GM12878 (cell line): ENCODE measurements at regions not wholly inside any gene's neighbourhood (a gene's known extent, or its start where the extent isn't known, plus 50 kb on each side); places are given as distances from the start of the nearest gene placed in this dataset.

Source experiments
- ATAC-seq: fragments of 200-7000 bp; cut with Tn5 transposase; 3 replicates; pipeline ENCODE4 v1.9.1; 2020; ENCODE audit warnings: mild to moderate bottlenecking, moderate library complexity
- BruUV-seq: library from RNA; stranded (reverse); fragments of 400-500 nt; replicated peaks from 2 replicates; lab custom pipeline; 2021; lab: Mats Ljungman, UMichigan
- CTCF ChIA-PET: fragments of 300-600 bp; sonication (Branson Sonifier 250); formaldehyde crosslinking; extraction: SDS; loops from one replicate; lab custom pipeline; 2021; ENCODE audit warnings: inconsistent platforms; lab: Yijun Ruan, JAX
- POLR2A ChIA-PET: fragments of 350-600 bp; formaldehyde crosslinking; extraction: SDS; loops from one replicate; lab custom pipeline; 2021; ENCODE audit warnings: inconsistent platforms; lab: Charles Lee
- RAD21 ChIA-PET: fragments of 300-600 bp; sonication (Branson Sonifier 250); formaldehyde crosslinking; loops from one replicate; lab custom pipeline; 2023; ENCODE audit warnings: antibody characterized with exemption; ENCODE audit not compliant: unreplicated experiment; lab: Charles Lee
- SMC1A ChIA-PET: fragments of 300-600 bp; sonication (Branson Sonifier 250); formaldehyde crosslinking; loops from one replicate; lab custom pipeline; 2023; ENCODE audit not compliant: unreplicated experiment, uncharacterized antibody; lab: Charles Lee
- DNase-seq: peaks from one replicate; pipeline ENCODE4 v3.0.0-alpha.2; 2011; ENCODE audit warnings: low read depth, low spot score
- FAIRE-seq: peaks from 3 replicates; lab custom pipeline; 2011; peaks lifted over from hg19 to GRCh38; lab: Jason Lieb, UNC
- H2AFZ ChIP-seq: 2 replicates; pipeline ENCODE4 v1.6.0; 2011; ENCODE audit warnings: low read depth, low read length, control low read depth; ENCODE audit not compliant: control insufficient read depth
- H3K27ac ChIP-seq: 2 replicates; pipeline ENCODE4 v1.5.1; 2011; ENCODE audit warnings: control low read depth; ENCODE audit not compliant: control insufficient read depth, insufficient read depth
- H3K27me3 ChIP-seq, 2 experiments: replicated peaks in 1 of 2; 2 replicates each; pipeline versions ENCODE4 v1.6.0 to v1.6.1; 2011; ENCODE audit warnings: low read length in 1 of 2; ENCODE audit not compliant: control insufficient read depth in 2 of 2, insufficient read depth in 2 of 2
- H3K36me3 ChIP-seq, 2 experiments: 2 replicates each; pipeline ENCODE4 v1.5.1; 2011; ENCODE audit warnings: low read length in 1 of 2; ENCODE audit not compliant: control insufficient read depth in 2 of 2, insufficient read depth in 2 of 2
- H3K4me1 ChIP-seq: 2 replicates; pipeline ENCODE4 v1.6.1; 2011; ENCODE audit warnings: mild to moderate bottlenecking, low read length, moderate library complexity, mixed read lengths; ENCODE audit not compliant: control insufficient read depth, insufficient read depth
- H3K4me2 ChIP-seq: 2 replicates; pipeline ENCODE4 v1.6.0; 2011; ENCODE audit warnings: control low read depth; ENCODE audit not compliant: control insufficient read depth, insufficient read depth
- H3K4me3 ChIP-seq: fragments of 200-600 bp; sonication (generic); 2 replicates; pipeline ENCODE4 v1.5.1; 2016
- H3K79me2 ChIP-seq: 2 replicates; pipeline ENCODE4 v1.6.0; 2011; ENCODE audit warnings: low read length; ENCODE audit not compliant: control insufficient read depth, insufficient read depth
- H3K9ac ChIP-seq: 2 replicates; pipeline ENCODE4 v1.8.0; 2011; ENCODE audit warnings: low read length, control low read depth, mixed read lengths; ENCODE audit not compliant: control insufficient read depth, insufficient read depth
- H3K9me3 ChIP-seq: replicated peaks from 3 replicates; pipeline ENCODE4 v1.5.1; 2011; ENCODE audit warnings: mild to moderate bottlenecking, low read length; ENCODE audit not compliant: control insufficient read depth, insufficient read depth
- H4K20me1 ChIP-seq: 2 replicates; pipeline ENCODE4 v1.6.0; 2011; ENCODE audit not compliant: control insufficient read depth, insufficient read depth
- CHD4 ChIP-seq: fragments of 200-600 bp; sonication (generic); IDR thresholded peaks from 2 replicates; pipeline ENCODE4 v1.6.1; 2016; ENCODE audit warnings: mild to moderate bottlenecking
- GABPA ChIP-seq: IDR thresholded peaks from 2 replicates; pipeline ENCODE4 v1.6.1; 2014; ENCODE audit warnings: antibody characterized with exemption, low read depth, mild to moderate bottlenecking, inconsistent platforms
- HDAC2 ChIP-seq: fragments of 200-600 bp; sonication (generic); IDR thresholded peaks from 2 replicates; pipeline ENCODE4 v1.6.1; 2017
- HDGF ChIP-seq: fragments of 450-650 bp; IDR thresholded peaks from 2 replicates; pipeline ENCODE4 v1.6.1; 2016; ENCODE audit warnings: antibody characterized with exemption
- IRF4 ChIP-seq: IDR thresholded peaks from 2 replicates; pipeline ENCODE4 v1.6.1; 2011; ENCODE audit warnings: low read depth, low read length
- KDM1A ChIP-seq: fragments of 200-600 bp; sonication (generic); IDR thresholded peaks from 2 replicates; pipeline ENCODE4 v1.6.1; 2016; ENCODE audit warnings: borderline replicate concordance
- MTA2 ChIP-seq: fragments of 450-650 bp; IDR thresholded peaks from 2 replicates; pipeline ENCODE4 v1.6.1; 2016; ENCODE audit warnings: low read depth, mild to moderate bottlenecking, moderate library complexity
- MTA3 ChIP-seq: IDR thresholded peaks from 2 replicates; pipeline ENCODE4 v1.6.1; 2012; ENCODE audit warnings: low read length, inconsistent platforms, borderline replicate concordance
- MYC ChIP-seq: IDR thresholded peaks from 2 replicates; pipeline ENCODE4 v1.6.1; 2011; ENCODE audit warnings: mild to moderate bottlenecking, low read length, moderate library complexity, inconsistent platforms; ENCODE audit not compliant: insufficient read depth, insufficient replicate concordance, insufficient read length, severe bottlenecking
- NR2F1 ChIP-seq: fragments of 450-650 bp; conservative IDR thresholded peaks from 2 replicates; pipeline ENCODE4 v1.6.1; 2017; ENCODE audit warnings: mild to moderate bottlenecking
- NRF1 ChIP-seq: conservative IDR thresholded peaks from 2 replicates; pipeline ENCODE4 v1.6.1; 2011; ENCODE audit warnings: mild to moderate bottlenecking, low read depth, low read length, improper control_type of control experiment
- SUPT20H ChIP-seq: IDR thresholded peaks from 2 replicates; pipeline ENCODE4 v1.6.1; 2011; ENCODE audit warnings: low read depth, mild to moderate bottlenecking, low read length, moderate library complexity, borderline replicate concordance; ENCODE audit not compliant: control insufficient read depth
- SUZ12 ChIP-seq: fragments of 200-600 bp; sonication (generic); IDR thresholded peaks from one replicate; pipeline ENCODE4 v1.6.1; 2018; ENCODE audit warnings: antibody characterized with exemption, mild to moderate bottlenecking; ENCODE audit not compliant: unreplicated experiment
- TBL1XR1 ChIP-seq: IDR thresholded peaks from 2 replicates; pipeline ENCODE4 v1.6.1; 2012; ENCODE audit warnings: low read depth, low read length, improper control_type of control experiment
- TCF12 ChIP-seq: IDR thresholded peaks from 2 replicates; pipeline ENCODE4 v1.6.1; 2011; ENCODE audit warnings: low read depth, mild to moderate bottlenecking, low read length
- ZBTB4 ChIP-seq: fragments of 450-650 bp; formaldehyde crosslinking; IDR thresholded peaks from 2 replicates; pipeline ENCODE4 v1.4.0; 2022; ENCODE audit warnings: mild to moderate bottlenecking, moderate library complexity
- ZNF274 ChIP-seq: IDR thresholded peaks from one replicate; pipeline ENCODE4 v1.8.0; 2011; ENCODE audit not compliant: insufficient read length, insufficient read depth
- WGBS: methylation state at CpG from one replicate; pipeline ENCODE4 v1.1.6; 2016; ENCODE audit warnings: low lambda C conversion rate; ENCODE audit not compliant: insufficient replicate concordance, insufficient coverage; ENCODE audit errors: missing lambda C conversion rate; 5-methylcytosine and 5-hydroxymethylcytosine counted together
- in situ Hi-C: fragments of 300-500 bp; cut with MboI; formaldehyde crosslinking; loops from 9 replicates; pipeline ENCODE4 v1.14.3; 2018; ENCODE audit warnings: mixed read lengths
- intact Hi-C: fragments of 100-400 bp; cut with micrococcal nuclease; formaldehyde crosslinking; loops from one replicate; pipeline ENCODE4 v1.14.2; 2022; ENCODE audit not compliant: unreplicated experiment
- TF ChIP-seq, protein P1 (sequence below): fragments of 150-350 bp; IDR thresholded peaks from 2 replicates; pipeline ENCODE4 v1.6.1; 2014; ENCODE audit warnings: mild to moderate bottlenecking, low read depth, low read length

GRCh38 chr5:29037716-29038115, 1999.3 kb upstream of the CDH9 start:
- Histone ChIP-seq H3K36me3 (no peaks in the 10 kb centered on the region), H3K4me2 (no peak overlapping the region), H3K4me1 (no peaks in the 10 kb centered on the region), H3K79me2 (no peaks in the 10 kb centered on the region), H3K9ac (no peak overlapping the region), H4K20me1 (no peaks in the 10 kb centered on the region), H3K27me3 (no peaks in the 10 kb centered on the region), H2AFZ (no peak overlapping the region), H3K9me3 (no peaks in the 10 kb centered on the region), H3K27ac (no peak overlapping the region), H3K4me3 (no peak overlapping the region)
- WGBS, result 0% methylated on average over 3 of the region's 3 CpGs
- BruUV-seq, result no TSS peak
- DNase-seq (no peak), ATAC-seq (no peak), FAIRE-seq (no peak)
- TF ChIP-seq NRF1 (no peak), SUPT20H (no peak), TCF12 (no peak), HDGF (no peak), MTA2 (no peak), ZNF274 (no peak), GABPA (no peak), MYC (no peak), TBL1XR1 (no peak), KDM1A (no peak), IRF4 (no peak), MTA3 (no peak), NR2F1 (no peak), HDAC2 (no peak), CHD4 (no peak), ZBTB4 (CRISPR knock-in tag) (no peak), SUZ12 (no peak)
- TF ChIP-seq, protein P1, sequence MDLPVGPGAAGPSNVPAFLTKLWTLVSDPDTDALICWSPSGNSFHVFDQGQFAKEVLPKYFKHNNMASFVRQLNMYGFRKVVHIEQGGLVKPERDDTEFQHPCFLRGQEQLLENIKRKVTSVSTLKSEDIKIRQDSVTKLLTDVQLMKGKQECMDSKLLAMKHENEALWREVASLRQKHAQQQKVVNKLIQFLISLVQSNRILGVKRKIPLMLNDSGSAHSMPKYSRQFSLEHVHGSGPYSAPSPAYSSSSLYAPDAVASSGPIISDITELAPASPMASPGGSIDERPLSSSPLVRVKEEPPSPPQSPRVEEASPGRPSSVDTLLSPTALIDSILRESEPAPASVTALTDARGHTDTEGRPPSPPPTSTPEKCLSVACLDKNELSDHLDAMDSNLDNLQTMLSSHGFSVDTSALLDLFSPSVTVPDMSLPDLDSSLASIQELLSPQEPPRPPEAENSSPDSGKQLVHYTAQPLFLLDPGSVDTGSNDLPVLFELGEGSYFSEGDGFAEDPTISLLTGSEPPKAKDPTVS, result no peak
- ChIA-PET CTCF (no interaction called here), RAD21 (no interaction called here), POLR2A (no interaction called here), SMC1A (no interaction called here)
- in situ Hi-C loops, result no loop called here
- intact Hi-C loops, result no loop called here
